ENCODE measurements at regions not wholly inside any gene's neighbourhood (a gene's known extent, or its start where the extent isn't known, plus 50 kb on each side); places are given as distances from the start of the nearest gene placed in this dataset.

DNA sequence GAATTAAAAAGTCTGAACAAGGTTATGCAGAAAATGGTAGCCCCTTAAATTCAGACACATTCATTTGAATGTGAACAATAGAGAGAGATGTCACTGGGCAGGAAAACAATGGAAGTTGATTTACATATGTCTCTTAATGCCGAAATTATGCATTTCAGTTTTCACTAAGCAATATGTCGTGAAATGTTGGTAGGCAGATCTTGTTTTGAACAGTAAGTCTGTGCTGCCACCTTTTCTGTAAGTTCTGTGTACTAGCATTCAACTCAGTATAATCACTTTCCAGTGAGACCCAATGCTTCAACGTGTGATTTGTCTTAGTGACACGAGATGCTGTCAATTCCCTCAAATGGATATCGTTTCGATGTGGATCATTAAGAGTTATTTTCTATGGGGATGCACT is 222.7 kb upstream of the VCX3A start:
- H3K9me3 ChIP-seq (replicated peaks): no peaks in the 10 kb centered on the region
- no peak overlapping the region for H3K27ac ChIP-seq (replicated peaks)
- H3K36me3 ChIP-seq: no peaks in the 10 kb centered on the region
- TF ChIP-seq, protein P1, sequence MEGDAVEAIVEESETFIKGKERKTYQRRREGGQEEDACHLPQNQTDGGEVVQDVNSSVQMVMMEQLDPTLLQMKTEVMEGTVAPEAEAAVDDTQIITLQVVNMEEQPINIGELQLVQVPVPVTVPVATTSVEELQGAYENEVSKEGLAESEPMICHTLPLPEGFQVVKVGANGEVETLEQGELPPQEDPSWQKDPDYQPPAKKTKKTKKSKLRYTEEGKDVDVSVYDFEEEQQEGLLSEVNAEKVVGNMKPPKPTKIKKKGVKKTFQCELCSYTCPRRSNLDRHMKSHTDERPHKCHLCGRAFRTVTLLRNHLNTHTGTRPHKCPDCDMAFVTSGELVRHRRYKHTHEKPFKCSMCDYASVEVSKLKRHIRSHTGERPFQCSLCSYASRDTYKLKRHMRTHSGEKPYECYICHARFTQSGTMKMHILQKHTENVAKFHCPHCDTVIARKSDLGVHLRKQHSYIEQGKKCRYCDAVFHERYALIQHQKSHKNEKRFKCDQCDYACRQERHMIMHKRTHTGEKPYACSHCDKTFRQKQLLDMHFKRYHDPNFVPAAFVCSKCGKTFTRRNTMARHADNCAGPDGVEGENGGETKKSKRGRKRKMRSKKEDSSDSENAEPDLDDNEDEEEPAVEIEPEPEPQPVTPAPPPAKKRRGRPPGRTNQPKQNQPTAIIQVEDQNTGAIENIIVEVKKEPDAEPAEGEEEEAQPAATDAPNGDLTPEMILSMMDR (IDR thresholded peaks at IDR 0.05; ENCODE audit: borderline replicate concordance): no peak
- H3K4me1 ChIP-seq: no peaks in the 10 kb centered on the region
- intact Hi-C loops (cut with micrococcal nuclease): no loop called here
- no peaks in the 10 kb centered on the region for H3K27me3 ChIP-seq (ENCODE audit: low read depth)
- no peak for DNase-seq
- H3K4me3 ChIP-seq: no peak overlapping the region

DNA sequence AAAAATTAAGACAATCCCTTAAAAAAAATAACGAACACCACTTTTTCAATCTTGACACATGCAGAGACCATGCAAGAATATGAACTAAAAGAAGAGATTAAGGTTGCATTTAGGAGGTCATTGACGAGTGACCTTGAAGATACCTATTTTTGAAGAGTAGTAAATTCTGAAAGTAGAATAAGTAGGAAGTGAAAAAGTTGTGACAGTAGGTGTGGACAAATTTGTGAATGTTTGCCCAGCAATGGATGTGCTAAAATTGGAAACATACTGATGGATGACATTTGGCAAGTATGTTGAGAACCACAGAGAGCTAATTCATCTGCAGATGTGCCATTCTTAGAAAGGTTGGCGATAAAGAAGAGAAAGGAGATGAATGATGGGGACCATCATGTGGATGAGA is 213.7 kb upstream of the VCX3A start:
- Histone ChIP-seq H3K4me1 (no peaks in the 10 kb centered on the region), H3K4me3 (no peak overlapping the region), H3K36me3 (no peaks in the 10 kb centered on the region), H3K27me3 (ENCODE audit: low read depth) (no peaks in the 10 kb centered on the region), H3K9me3 (replicated peaks) (no peaks in the 10 kb centered on the region), H3K27ac (replicated peaks) (no peak overlapping the region)
- TF ChIP-seq, protein P1 (IDR thresholded peaks at IDR 0.05; ENCODE audit: borderline replicate concordance): no peak
- intact Hi-C loops (cut with micrococcal nuclease): no loop called here
- no peak for DNase-seq

- H3K27ac ChIP-seq (replicated peaks): no peak overlapping the region
- no peak overlapping the region for H3K4me3 ChIP-seq
- TF ChIP-seq, protein P1 (IDR thresholded peaks at IDR 0.05; ENCODE audit: borderline replicate concordance): no peak
- no peaks in the 10 kb centered on the region for H3K9me3 ChIP-seq (replicated peaks)
- H3K27me3 ChIP-seq (ENCODE audit: low read depth): no peaks in the 10 kb centered on the region
- H3K36me3 ChIP-seq: no peaks in the 10 kb centered on the region
- H3K4me1 ChIP-seq: no peaks in the 10 kb centered on the region
- intact Hi-C loops (cut with micrococcal nuclease): no loop called here
- DNase-seq: no peak
Observed at GRCh38 chrX:6738518-6739470, 203.9 kb upstream of the VCX3A start.

DNA sequence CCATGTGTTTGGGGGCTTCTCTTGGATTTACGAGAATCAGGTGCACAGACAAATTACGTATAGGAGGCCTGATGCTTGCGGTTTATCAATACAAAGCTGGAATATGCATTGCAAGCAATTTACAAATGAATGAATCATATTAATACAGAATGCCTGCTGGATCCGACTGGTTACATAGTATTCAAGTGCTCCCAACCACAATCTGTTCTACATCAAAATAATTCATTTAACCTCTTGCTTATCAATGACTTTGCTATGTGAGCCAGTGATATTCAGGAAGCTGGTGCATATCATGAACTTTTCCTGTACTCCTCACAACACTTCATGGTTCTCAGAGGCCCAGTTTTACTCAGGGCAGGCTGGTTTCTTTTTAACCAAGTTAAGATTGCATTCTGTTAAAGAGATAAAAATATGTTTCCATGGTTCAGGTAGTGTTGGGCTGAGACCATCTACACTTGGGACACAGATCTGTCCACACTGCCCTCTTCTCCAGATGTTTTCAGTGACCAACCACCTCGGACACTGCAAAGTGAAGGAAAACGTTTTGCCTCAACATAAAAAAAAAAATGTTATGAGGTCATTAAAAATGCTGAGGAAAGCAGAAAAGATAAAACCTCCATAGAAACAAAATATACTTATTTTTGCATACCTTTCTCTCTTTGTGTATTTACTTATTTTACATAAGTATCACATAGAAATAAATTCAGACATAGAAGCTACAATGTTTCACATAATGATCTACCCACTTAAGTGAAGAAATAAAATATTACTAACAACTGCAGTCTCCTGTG is 200.1 kb upstream of the VCX3A start:
- H3K27me3 ChIP-seq (ENCODE audit: low read depth): no peaks in the 10 kb centered on the region
- H3K4me1 ChIP-seq: no peaks in the 10 kb centered on the region
- H3K27ac ChIP-seq (replicated peaks): no peak overlapping the region
- TF ChIP-seq, protein P1 (IDR thresholded peaks at IDR 0.05; ENCODE audit: borderline replicate concordance): no peak
- DNase-seq: no peak
- no peaks in the 10 kb centered on the region for H3K9me3 ChIP-seq (replicated peaks)
- H3K36me3 ChIP-seq: no peaks in the 10 kb centered on the region
- intact Hi-C loops (cut with micrococcal nuclease): no loop called here
- no peak overlapping the region for H3K4me3 ChIP-seq

GRCh38 chrX:6732101-6732500 is 197.2 kb upstream of the VCX3A start:
- Histone ChIP-seq H3K27me3 (ENCODE audit: low read depth) (no peaks in the 10 kb centered on the region), H3K27ac (replicated peaks) (no peak overlapping the region), H3K4me3 (no peak overlapping the region), H3K4me1 (no peaks in the 10 kb centered on the region), H3K9me3 (replicated peaks) (no peaks in the 10 kb centered on the region), H3K36me3 (no peaks in the 10 kb centered on the region)
- no peak for DNase-seq
- intact Hi-C loops (cut with micrococcal nuclease): no loop called here
- TF ChIP-seq, protein P1 (IDR thresholded peaks at IDR 0.05; ENCODE audit: borderline replicate concordance): no peak
